ENCODE measurements at regions not wholly inside any gene's neighbourhood (a gene's known extent, or its start where the extent isn't known, plus 50 kb on each side); places are given as distances from the start of the nearest gene placed in this dataset.

DNA sequence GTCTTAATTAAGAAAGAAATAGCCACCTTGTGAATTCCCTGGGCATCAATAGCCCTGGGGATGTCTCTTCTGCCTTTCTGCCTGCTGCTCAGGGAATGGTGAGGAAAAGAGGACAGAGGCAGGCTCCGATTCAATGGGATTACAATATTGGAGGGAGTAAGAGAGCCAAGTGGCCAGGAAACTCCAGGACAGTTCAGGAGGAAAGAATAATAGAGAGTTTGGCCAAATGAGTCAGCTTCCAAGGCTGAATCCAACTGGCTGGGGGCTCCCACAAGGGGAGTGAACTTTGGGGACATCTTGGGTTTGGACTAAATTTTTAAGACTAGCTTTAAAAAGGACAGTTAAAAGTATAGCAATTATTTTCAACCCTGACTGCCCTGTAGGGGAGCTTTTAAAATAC is 235.8 kb upstream of the ASIC2 start:
- no peak for TF ChIP-seq POLR2A (IDR thresholded peaks at IDR 0.05)
- TF ChIP-seq, protein P1, sequence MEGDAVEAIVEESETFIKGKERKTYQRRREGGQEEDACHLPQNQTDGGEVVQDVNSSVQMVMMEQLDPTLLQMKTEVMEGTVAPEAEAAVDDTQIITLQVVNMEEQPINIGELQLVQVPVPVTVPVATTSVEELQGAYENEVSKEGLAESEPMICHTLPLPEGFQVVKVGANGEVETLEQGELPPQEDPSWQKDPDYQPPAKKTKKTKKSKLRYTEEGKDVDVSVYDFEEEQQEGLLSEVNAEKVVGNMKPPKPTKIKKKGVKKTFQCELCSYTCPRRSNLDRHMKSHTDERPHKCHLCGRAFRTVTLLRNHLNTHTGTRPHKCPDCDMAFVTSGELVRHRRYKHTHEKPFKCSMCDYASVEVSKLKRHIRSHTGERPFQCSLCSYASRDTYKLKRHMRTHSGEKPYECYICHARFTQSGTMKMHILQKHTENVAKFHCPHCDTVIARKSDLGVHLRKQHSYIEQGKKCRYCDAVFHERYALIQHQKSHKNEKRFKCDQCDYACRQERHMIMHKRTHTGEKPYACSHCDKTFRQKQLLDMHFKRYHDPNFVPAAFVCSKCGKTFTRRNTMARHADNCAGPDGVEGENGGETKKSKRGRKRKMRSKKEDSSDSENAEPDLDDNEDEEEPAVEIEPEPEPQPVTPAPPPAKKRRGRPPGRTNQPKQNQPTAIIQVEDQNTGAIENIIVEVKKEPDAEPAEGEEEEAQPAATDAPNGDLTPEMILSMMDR (IDR thresholded peaks at IDR 0.05) = no peak
